ENCODE measurements at regions not wholly inside any gene's neighbourhood (a gene's known extent, or its start where the extent isn't known, plus 50 kb on each side); places are given as distances from the start of the nearest gene placed in this dataset.

DNA sequence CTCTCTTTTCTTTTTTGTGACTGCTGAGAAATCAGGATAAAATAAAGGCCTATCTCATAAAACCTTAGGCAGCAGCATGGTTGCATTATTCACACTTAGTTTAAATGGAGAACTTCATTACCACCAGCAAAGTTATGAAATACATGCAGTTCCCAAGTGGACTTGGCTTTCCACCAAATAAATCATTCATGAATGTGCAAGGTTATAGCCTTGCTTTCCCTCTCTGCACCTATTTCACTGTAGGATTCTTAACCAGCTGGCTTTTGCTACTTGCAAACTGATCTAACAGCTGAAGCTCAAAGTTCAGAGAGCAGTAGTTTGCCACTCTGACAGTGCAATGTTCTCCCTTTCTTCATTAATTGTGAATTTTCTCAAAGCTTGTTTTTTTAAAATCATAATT lies 140.1 kb upstream of the SMIM31 start:
- H3K27ac ChIP-seq, result no peak overlapping the region
- no peak for TF ChIP-seq CTCF (IDR thresholded peaks at IDR 0.05)
- DNase-seq (ENCODE audit: low spot score), result no peak
- H3K4me3 ChIP-seq, result no peak overlapping the region

- Histone ChIP-seq H3K27ac (no peak overlapping the region), H3K4me3 (no peak overlapping the region)
- TF ChIP-seq CTCF (IDR thresholded peaks at IDR 0.05), result no peak
- no peak for DNase-seq (ENCODE audit: low spot score)
These were observed 139.6 kb upstream of the SMIM31 start for GRCh38 chr4:164614329-164614728.

DNA sequence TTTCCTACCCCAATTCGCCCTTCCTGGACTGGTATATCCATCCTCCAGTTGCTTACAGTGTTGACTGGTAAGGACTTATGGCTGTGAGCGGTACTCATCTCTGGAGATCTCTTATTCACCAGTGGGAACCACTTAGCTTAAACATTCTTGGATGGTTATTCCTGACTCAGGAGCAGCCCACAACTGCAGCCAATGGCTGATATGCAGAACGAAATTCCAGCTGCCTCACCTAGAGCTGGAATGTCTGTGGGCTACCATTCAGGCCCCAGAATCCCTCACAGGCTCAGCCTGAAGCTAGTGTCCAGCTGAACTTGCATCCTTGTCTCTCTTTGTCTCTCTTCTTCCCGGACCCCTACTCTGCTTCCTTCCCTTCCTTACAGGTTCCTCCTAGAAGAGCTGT lies 138.9 kb upstream of the SMIM31 start:
- Histone ChIP-seq H3K27ac (no peak overlapping the region), H3K4me3 (no peak overlapping the region)
- no peak for TF ChIP-seq CTCF (IDR thresholded peaks at IDR 0.05)
- DNase-seq (ENCODE audit: low spot score), result no peak

- DNase-seq (ENCODE audit: low spot score), result no peak
- no peak for TF ChIP-seq CTCF (IDR thresholded peaks at IDR 0.05)
- H3K4me3 ChIP-seq, result no peak overlapping the region
- no peak overlapping the region for H3K27ac ChIP-seq
These were observed 138.0 kb upstream of the SMIM31 start for GRCh38 chr4:164615964-164616363.

- no peak overlapping the region for H3K4me3 ChIP-seq
- no peak overlapping the region for H3K27ac ChIP-seq
- no peak for TF ChIP-seq CTCF (IDR thresholded peaks at IDR 0.05)
- DNase-seq (ENCODE audit: low spot score), result no peak
These were observed 137.0 kb upstream of the SMIM31 start for GRCh38 chr4:164616961-164617360.

DNA sequence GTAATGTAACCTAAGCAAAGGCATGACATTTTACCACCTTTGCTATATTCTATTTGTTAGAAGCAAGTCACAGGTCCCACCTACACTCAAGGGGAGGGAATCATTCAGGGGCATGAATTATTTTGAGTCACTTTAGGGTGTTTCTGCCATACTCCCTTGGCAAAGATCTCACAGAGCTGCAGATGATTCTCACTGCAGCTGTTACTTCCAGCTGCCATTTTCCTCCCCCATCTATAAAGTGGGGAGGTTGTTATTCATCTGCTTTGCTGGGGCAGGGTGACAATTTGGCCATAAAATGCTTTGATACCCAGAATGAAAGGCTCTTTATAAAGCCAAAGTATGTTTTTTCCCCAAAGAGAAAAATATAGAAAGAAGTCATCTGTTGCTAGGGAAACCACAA lies 136.5 kb upstream of the SMIM31 start:
- Histone ChIP-seq H3K4me3 (no peak overlapping the region), H3K27ac (no peak overlapping the region)
- DNase-seq (ENCODE audit: low spot score), result no peak
- TF ChIP-seq CTCF (IDR thresholded peaks at IDR 0.05), result no peak

- no peak for TF ChIP-seq CTCF (IDR thresholded peaks at IDR 0.05)
- H3K27ac ChIP-seq, result no peak overlapping the region
- H3K4me3 ChIP-seq, result no peak overlapping the region
- no peak for DNase-seq (ENCODE audit: low spot score)
These were observed 136.0 kb upstream of the SMIM31 start for GRCh38 chr4:164617911-164618310.

Measured in coronary artery (tissue), 2 donors.